Uterus (tissue), 2 donors: ENCODE measurements at regions not wholly inside any gene's neighbourhood (a gene's known extent, or its start where the extent isn't known, plus 50 kb on each side); places are given as distances from the start of the nearest gene placed in this dataset.

ENCODE experiments used
- POLR2A ChIP-seq, 2 donors: fragments of 450-650 bp; IDR thresholded peaks; one replicate each; pipeline ENCODE4 v1.6.1; 2016; ENCODE audit warnings: antibody characterized with exemption in 2 of 2, mild to moderate bottlenecking in 1 of 2, moderate library complexity in 1 of 2
- TF ChIP-seq, protein P1 (sequence below), 4 experiments: fragments of 200-600 bp in 2 of 4; fragments of 450-650 bp in 2 of 4; sonication (generic) in 2 of 4; IDR thresholded peaks; one replicate each; pipeline ENCODE4 v1.5.1; 2016 to 2019; ENCODE audit warnings: antibody characterized with exemption in 4 of 4, mild to moderate bottlenecking in 2 of 4, moderate library complexity in 1 of 4

DNA sequence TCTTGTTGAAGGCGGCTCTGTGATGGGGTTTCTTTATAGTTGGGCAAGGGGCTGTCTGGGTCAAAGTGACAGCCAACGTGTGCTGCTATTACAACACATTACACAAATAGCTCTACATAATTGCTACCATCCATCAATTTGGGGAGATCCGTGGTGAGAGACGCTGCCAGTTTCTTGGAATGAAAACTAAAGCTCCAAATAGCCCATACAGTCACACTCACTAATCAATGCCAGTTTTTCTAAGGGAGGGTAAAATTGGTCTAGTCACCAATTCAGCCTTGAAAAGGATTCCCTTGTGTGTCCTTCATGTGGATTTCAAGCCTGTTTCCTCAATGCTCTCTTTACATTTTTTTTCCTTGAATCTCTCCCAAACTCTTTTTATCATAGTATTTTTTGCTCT, 343.3 kb upstream of the KLF4 start:
- TF ChIP-seq, protein P1, sequence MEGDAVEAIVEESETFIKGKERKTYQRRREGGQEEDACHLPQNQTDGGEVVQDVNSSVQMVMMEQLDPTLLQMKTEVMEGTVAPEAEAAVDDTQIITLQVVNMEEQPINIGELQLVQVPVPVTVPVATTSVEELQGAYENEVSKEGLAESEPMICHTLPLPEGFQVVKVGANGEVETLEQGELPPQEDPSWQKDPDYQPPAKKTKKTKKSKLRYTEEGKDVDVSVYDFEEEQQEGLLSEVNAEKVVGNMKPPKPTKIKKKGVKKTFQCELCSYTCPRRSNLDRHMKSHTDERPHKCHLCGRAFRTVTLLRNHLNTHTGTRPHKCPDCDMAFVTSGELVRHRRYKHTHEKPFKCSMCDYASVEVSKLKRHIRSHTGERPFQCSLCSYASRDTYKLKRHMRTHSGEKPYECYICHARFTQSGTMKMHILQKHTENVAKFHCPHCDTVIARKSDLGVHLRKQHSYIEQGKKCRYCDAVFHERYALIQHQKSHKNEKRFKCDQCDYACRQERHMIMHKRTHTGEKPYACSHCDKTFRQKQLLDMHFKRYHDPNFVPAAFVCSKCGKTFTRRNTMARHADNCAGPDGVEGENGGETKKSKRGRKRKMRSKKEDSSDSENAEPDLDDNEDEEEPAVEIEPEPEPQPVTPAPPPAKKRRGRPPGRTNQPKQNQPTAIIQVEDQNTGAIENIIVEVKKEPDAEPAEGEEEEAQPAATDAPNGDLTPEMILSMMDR (IDR thresholded peaks at IDR 0.05): no peak
- TF ChIP-seq POLR2A (IDR thresholded peaks at IDR 0.05): no peak
